Embryonic facial prominence (tissue), 1 donor: ENCODE measurements at regions not wholly inside any gene's neighbourhood (a gene's known extent, or its start where the extent isn't known, plus 50 kb on each side); places are given as distances from the start of the nearest gene placed in this dataset.
"Not testable (repeated sequence)": the region's sequence is repeated elsewhere in the genome, so short reads cannot be mapped to it uniquely, and the experiment has no call there.

ENCODE experiments used
- DNase-seq: peaks from one replicate; pipeline ENCODE4 v3.0.0-alpha.2; 2016; ENCODE audit errors: extremely low spot score

GRCh38 chr2:154507186-154507585 is 191.3 kb upstream of the KCNJ3 start:
- DNase-seq: no peak

- no peak for DNase-seq
Measured at GRCh38 chr2:154518872-154519271, 179.6 kb upstream of the KCNJ3 start.

DNA sequence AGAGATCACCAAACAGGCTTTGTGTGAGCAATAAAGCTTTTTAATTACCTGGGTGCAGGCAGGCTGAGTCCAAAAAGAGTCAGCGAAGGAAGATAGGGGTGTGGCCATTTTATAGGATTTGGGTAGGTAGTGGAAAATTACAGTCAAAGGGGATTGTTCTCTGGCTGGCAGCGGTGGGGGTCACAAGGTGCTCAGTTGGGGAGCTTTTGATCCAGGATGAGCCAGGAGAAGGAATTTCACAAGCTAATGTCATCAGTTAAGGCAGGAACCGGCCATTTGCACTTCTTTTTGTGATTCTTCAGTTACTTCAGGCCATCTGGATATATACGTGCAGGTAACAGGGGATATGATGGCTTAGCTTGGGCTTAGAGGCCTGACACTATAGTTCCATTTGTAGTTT is 177.5 kb upstream of the KCNJ3 start:
- not testable (repeated sequence) for DNase-seq

- no peak for DNase-seq
Measured at GRCh38 chr2:154526234-154526633, 172.3 kb upstream of the KCNJ3 start.

- no peak for DNase-seq
Measured at GRCh38 chr2:154527962-154528361, 170.5 kb upstream of the KCNJ3 start.

DNA sequence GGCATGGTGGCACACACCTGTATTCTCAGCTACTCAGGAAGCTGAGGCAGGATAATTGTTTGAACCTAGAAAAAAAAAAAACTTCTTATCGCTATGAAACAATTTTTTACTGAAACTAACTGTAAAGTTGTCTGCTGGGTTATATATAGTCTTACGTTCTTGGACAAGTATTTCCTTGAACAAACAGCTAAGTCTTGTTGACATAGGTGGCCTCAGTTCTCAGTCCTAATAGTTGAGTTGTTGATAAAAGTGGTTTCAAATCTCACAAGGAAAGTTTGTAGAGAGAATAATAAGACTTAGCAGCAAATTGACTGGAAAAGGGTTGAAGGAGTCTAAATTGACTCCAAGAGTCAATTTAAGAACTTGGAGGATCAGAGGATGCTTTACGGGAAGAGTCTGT is 166.5 kb upstream of the KCNJ3 start:
- no peak for DNase-seq

DNA sequence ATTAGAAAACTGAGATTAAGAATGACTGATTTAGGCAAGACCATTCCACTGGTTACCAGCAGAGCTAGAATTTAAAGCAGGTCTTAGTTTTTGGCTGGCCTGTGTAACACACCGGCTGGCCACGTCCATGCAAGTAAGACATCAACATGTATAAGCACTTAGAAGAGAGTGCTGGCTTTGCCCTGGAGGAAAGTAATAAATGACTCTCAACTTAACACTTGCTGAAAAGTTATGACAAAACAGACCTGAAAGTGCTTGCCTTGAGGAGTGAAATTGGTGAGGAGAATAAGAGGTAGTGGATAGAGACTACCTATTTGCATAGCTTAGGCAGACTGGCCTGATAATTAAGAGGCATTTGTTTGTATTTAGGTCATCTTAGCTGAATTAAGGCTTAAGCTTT is 165.7 kb upstream of the KCNJ3 start:
- no peak for DNase-seq

- no peak for DNase-seq
Measured at GRCh38 chr2:154533300-154533940, 165.1 kb upstream of the KCNJ3 start.

- no peak for DNase-seq
Measured at GRCh38 chr2:154537024-154537423, 161.5 kb upstream of the KCNJ3 start.

GRCh38 chr2:154537843-154538450 is 160.5 kb upstream of the KCNJ3 start:
- no peak for DNase-seq

- no peak for DNase-seq
Measured at GRCh38 chr2:154546341-154546740, 152.2 kb upstream of the KCNJ3 start.

DNA sequence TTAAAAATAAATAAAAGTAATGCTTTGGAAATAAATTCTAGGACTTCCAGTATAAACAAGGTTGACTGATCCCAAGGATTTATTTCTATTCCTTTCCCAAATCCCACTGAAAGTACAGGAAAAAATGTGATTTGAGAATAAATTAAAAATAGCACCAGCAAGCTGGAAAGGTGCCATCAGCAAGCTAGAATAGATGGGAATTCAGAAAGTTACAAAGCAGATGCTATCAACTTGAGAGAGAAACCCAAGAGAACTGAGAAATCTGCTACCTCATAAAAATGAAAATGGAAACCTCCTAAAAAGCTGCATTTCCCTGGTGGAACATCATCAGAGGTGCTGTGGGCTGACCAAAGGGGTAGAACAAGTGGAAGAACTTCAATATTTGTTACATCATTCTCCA is 148.6 kb upstream of the KCNJ3 start:
- DNase-seq: no peak

DNA sequence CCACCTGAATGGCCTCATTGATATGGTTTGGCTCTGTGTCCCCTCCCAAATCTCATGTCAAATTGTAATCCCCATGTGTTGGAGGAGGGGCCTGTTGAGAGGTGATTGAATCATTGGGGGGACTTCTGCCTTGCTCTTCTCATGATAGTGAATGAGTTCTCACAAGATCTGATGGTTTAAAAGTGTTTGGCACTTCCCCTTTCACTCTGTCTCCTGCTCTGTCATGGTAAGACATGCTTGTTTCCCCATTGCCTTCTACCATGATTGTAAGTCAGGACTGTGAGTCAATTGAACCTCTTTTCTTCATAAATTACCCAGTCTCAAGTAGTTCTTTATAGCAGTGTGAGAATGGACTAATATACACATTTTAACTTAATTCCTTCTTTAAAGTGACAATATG is 146.8 kb upstream of the KCNJ3 start:
- no peak for DNase-seq

DNA sequence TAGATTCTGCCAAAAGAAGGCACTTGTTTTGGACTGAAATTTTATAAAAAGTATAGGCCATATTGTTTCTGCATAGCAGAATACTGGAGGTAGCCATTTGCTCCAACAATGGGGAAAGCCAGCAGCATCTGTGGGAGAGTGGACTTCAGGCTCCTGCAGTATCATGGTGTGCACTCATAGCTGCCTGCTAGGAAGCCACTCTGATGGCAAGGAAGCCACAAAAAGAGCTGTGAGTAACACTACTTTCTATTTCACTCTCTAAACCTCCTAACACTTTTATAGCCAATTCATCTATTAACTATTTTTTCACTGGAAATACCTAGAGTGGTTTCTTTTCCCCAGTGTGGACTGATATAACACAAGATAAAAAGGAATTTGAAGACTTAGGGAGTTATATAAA is 144.4 kb upstream of the KCNJ3 start:
- no peak for DNase-seq

- DNase-seq: no peak
Measured at GRCh38 chr2:154555710-154556109, 142.8 kb upstream of the KCNJ3 start.

DNA sequence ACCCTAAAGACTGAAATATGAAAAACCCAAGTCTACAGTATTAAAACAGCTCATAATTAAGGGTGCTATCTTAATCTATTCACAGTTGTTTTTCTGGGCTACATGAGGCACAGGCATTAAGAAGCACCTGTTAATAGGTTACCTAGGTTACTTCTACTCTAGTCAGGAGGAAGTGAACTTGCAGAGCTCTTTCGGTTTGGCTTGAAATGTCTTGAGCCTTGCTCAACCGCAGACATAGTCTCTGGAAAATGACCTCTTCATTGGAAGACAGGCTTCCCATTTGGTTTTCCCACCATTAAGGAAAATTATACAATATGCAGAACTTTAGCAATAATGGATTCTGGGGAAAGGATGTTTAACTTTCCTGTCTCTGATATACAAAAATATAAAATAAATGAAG is 142.3 kb upstream of the KCNJ3 start:
- no peak for DNase-seq

- DNase-seq: no peak
Measured at GRCh38 chr2:154556607-154557006, 141.9 kb upstream of the KCNJ3 start.

- no peak for DNase-seq
Measured at GRCh38 chr2:154557906-154558305, 140.6 kb upstream of the KCNJ3 start.

GRCh38 chr2:154565433-154565832 is 133.1 kb upstream of the KCNJ3 start:
- no peak for DNase-seq

GRCh38 chr2:154568413-154568812 is 130.1 kb upstream of the KCNJ3 start:
- DNase-seq: no peak

DNA sequence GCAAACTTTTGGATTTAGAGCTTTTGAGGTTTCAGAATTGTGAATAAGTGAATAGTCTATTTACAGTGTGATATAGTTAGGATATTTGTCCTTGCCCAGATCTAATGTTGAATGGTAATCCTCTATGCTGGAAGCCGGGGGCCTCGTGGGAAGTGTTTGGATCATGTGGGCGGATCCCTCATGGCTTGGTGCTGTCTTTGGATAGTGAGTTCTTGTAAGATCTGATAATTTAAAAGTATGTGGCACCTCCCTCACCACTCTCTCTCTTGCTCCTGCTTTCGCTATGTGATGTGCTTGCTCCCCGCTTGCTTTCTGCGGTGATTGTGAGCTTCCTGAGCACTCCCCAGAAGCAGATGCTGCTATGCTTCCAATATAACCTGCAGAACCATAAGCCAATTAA is 128.0 kb upstream of the KCNJ3 start:
- no peak for DNase-seq

- not testable (repeated sequence) for DNase-seq
Measured at GRCh38 chr2:154576699-154577098, 121.8 kb upstream of the KCNJ3 start.

GRCh38 chr2:154577390-154577789 is 121.1 kb upstream of the KCNJ3 start:
- no peak for DNase-seq

DNA sequence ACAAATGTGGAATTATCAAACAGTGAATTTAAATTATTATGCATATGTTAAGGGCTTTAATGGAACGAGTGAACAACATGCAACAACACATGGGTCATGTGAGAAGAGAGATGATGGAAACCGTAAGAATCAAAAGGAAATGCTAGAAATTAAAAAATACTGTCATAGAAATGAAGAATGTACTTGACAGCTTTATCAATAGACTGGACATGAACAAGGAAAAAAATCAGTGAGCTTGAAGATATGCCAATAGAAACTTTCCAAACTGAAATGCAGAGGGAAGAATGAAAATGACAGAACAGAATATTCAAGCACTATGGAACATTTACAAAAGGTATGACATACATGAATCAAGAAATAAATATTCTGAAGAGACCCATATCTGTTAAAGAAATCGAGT is 117.7 kb upstream of the KCNJ3 start:
- no peak for DNase-seq
